ENCODE measurements at regions not wholly inside any gene's neighbourhood (a gene's known extent, or its start where the extent isn't known, plus 50 kb on each side); places are given as distances from the start of the nearest gene placed in this dataset.

DNA sequence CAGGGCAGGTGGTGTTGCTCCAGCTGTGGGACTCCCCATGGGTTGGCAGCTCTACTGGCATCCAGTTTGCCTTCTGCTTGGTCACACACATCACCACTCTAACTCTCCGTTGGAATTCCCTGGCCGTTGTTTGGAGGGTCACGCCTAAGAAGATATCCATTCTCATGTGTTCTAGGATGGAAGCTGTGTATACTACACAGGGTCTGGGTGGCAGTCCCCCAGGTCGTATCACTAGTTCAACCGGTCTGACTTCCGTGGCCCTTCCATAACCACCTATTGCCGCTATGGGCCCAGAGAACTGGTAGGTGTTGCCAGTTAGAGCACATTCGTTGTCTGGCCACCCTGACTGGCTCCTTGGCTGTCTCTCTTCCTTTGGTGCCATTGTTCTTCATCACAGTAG, 456.3 kb downstream of the TMEM121 start:
- TF ChIP-seq, protein P1, sequence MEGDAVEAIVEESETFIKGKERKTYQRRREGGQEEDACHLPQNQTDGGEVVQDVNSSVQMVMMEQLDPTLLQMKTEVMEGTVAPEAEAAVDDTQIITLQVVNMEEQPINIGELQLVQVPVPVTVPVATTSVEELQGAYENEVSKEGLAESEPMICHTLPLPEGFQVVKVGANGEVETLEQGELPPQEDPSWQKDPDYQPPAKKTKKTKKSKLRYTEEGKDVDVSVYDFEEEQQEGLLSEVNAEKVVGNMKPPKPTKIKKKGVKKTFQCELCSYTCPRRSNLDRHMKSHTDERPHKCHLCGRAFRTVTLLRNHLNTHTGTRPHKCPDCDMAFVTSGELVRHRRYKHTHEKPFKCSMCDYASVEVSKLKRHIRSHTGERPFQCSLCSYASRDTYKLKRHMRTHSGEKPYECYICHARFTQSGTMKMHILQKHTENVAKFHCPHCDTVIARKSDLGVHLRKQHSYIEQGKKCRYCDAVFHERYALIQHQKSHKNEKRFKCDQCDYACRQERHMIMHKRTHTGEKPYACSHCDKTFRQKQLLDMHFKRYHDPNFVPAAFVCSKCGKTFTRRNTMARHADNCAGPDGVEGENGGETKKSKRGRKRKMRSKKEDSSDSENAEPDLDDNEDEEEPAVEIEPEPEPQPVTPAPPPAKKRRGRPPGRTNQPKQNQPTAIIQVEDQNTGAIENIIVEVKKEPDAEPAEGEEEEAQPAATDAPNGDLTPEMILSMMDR (IDR thresholded peaks at IDR 0.05; ENCODE audit: low read depth, low read length, poor library complexity, severe bottlenecking) = no peak
- no peak for TF ChIP-seq EZH2phosphoT487 (IDR thresholded peaks at IDR 0.05; ENCODE audit: borderline replicate concordance, low read length)

Measured in DOHH2 (cell line).